WTC11 (cell line): ENCODE measurements at regions not wholly inside any gene's neighbourhood (a gene's known extent, or its start where the extent isn't known, plus 50 kb on each side); places are given as distances from the start of the nearest gene placed in this dataset.

Experiments used
- CREM ChIP-seq: sonication (generic); formaldehyde crosslinking; IDR thresholded peaks from 2 replicates; pipeline ENCODE4 v1.8.1; 2022; ENCODE audit warnings: mild to moderate bottlenecking, missing genetic modification reagents, moderate library complexity
- ELF4 ChIP-seq: sonication (generic); formaldehyde crosslinking; IDR thresholded peaks from 2 replicates; pipeline ENCODE4 v1.8.1; 2022; ENCODE audit warnings: low read depth, mild to moderate bottlenecking, moderate library complexity, missing genetic modification reagents
- FOXJ3 ChIP-seq: sonication (generic); formaldehyde crosslinking; IDR thresholded peaks from 2 replicates; pipeline ENCODE4 v1.9.0; 2021; ENCODE audit warnings: missing genetic modification reagents, mild to moderate bottlenecking, borderline replicate concordance
- NFYB ChIP-seq: sonication (generic); formaldehyde crosslinking; conservative IDR thresholded peaks from 2 replicates; pipeline ENCODE4 v1.8.0; 2022; ENCODE audit warnings: low read depth, missing genetic modification reagents
- NR3C1 ChIP-seq: sonication (generic); formaldehyde crosslinking; conservative IDR thresholded peaks from 2 replicates; pipeline ENCODE4 v1.8.1; 2023; ENCODE audit warnings: low read depth, mild to moderate bottlenecking, missing genetic modification reagents
- ZNF219 ChIP-seq: sonication (generic); formaldehyde crosslinking; IDR thresholded peaks from 2 replicates; pipeline ENCODE4 v1.8.0; 2023; ENCODE audit warnings: missing genetic modification reagents, mild to moderate bottlenecking, borderline replicate concordance
- ZNF317 ChIP-seq: sonication (generic); formaldehyde crosslinking; IDR thresholded peaks from 2 replicates; pipeline ENCODE4 v1.8.1; 2023; ENCODE audit warnings: low read depth, mild to moderate bottlenecking, moderate library complexity, missing genetic modification reagents, borderline replicate concordance
- TF ChIP-seq, protein P1 (sequence below): sonication (generic); formaldehyde crosslinking; IDR thresholded peaks from 2 replicates; pipeline ENCODE4 v1.8.0; 2022; ENCODE audit warnings: mild to moderate bottlenecking, missing genetic modification reagents
- TF ChIP-seq, protein P2 (sequence below): fragments of 200-600 bp; IDR thresholded peaks from 2 replicates; pipeline ENCODE4 v1.8.0; 2022; ENCODE audit warnings: antibody characterized with exemption
- TF ChIP-seq, protein P3 (sequence below): sonication (generic); formaldehyde crosslinking; IDR thresholded peaks from 2 replicates; pipeline ENCODE4 v1.8.1; 2023; ENCODE audit warnings: mild to moderate bottlenecking, missing genetic modification reagents

DNA sequence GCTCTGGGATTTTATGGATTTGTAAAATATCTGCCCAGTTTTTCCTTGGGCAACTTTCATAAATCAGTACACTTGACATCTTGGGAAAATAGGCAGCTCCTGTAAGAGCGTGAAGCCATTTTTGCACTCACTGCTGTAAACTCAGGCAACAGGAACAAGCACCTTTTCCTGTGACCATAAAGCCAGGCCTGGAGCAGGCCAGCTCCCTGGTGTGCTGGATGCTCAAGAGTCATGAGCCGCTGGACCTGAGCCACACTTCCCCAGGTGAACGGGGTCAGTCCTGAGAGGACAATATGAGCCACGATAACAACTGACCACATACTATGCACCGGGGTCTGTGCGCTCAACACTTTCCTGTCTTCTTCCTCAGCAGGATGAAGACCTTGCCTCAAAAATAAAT, 158.2 kb downstream of the NUP210 start:
- TF ChIP-seq, protein P1, sequence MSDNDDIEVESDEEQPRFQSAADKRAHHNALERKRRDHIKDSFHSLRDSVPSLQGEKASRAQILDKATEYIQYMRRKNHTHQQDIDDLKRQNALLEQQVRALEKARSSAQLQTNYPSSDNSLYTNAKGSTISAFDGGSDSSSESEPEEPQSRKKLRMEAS, result no peak
- TF ChIP-seq ELF4 (no peak), NFYB (CRISPR knock-in tag) (no peak), FOXJ3 (CRISPR knock-in tag) (no peak), ZNF219 (no peak), NR3C1 (CRISPR knock-in tag) (no peak), CREM (no peak), ZNF317 (no peak)
- TF ChIP-seq, protein P2, sequence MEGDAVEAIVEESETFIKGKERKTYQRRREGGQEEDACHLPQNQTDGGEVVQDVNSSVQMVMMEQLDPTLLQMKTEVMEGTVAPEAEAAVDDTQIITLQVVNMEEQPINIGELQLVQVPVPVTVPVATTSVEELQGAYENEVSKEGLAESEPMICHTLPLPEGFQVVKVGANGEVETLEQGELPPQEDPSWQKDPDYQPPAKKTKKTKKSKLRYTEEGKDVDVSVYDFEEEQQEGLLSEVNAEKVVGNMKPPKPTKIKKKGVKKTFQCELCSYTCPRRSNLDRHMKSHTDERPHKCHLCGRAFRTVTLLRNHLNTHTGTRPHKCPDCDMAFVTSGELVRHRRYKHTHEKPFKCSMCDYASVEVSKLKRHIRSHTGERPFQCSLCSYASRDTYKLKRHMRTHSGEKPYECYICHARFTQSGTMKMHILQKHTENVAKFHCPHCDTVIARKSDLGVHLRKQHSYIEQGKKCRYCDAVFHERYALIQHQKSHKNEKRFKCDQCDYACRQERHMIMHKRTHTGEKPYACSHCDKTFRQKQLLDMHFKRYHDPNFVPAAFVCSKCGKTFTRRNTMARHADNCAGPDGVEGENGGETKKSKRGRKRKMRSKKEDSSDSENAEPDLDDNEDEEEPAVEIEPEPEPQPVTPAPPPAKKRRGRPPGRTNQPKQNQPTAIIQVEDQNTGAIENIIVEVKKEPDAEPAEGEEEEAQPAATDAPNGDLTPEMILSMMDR, result no peak
- TF ChIP-seq, protein P3, sequence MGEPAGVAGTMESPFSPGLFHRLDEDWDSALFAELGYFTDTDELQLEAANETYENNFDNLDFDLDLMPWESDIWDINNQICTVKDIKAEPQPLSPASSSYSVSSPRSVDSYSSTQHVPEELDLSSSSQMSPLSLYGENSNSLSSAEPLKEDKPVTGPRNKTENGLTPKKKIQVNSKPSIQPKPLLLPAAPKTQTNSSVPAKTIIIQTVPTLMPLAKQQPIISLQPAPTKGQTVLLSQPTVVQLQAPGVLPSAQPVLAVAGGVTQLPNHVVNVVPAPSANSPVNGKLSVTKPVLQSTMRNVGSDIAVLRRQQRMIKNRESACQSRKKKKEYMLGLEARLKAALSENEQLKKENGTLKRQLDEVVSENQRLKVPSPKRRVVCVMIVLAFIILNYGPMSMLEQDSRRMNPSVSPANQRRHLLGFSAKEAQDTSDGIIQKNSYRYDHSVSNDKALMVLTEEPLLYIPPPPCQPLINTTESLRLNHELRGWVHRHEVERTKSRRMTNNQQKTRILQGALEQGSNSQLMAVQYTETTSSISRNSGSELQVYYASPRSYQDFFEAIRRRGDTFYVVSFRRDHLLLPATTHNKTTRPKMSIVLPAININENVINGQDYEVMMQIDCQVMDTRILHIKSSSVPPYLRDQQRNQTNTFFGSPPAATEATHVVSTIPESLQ, result no peak
